HL-60 (cell line): ENCODE measurements at regions not wholly inside any gene's neighbourhood (a gene's known extent, or its start where the extent isn't known, plus 50 kb on each side); places are given as distances from the start of the nearest gene placed in this dataset.

ENCODE experiments used
- DNase-seq, 2 experiments: peaks; one replicate each; pipeline ENCODE4 v3.0.0-alpha.2; 2010 to 2020; ENCODE audit warnings: low read depth in 1 of 2, low spot score in 1 of 2
- H3K27ac ChIP-seq: fragments of 250-450 bp; sonication (Bioruptor Pico); replicated peaks from 2 replicates; pipeline ENCODE4 v1.5.1; 2020; ENCODE audit warnings: mild to moderate bottlenecking, moderate library complexity
- H3K27me3 ChIP-seq: fragments of 250-450 bp; sonication (Bioruptor Pico); 2 replicates; pipeline ENCODE4 v1.5.1; 2021; ENCODE audit warnings: mild to moderate bottlenecking, moderate library complexity; ENCODE audit not compliant: insufficient read depth, poor library complexity, severe bottlenecking
- H3K4me3 ChIP-seq: replicated peaks from 2 replicates; pipeline ENCODE4 v1.5.1; 2011; ENCODE audit warnings: mild to moderate bottlenecking, control low read depth, low read length; ENCODE audit not compliant: insufficient read depth
- GABPA ChIP-seq: IDR thresholded peaks from 2 replicates; pipeline ENCODE4 v1.6.1; 2012; ENCODE audit warnings: low read depth
- POLR2AphosphoS5 ChIP-seq: IDR thresholded peaks from 2 replicates; pipeline ENCODE4 v1.6.1; 2012; ENCODE audit warnings: low read depth
- SPI1 ChIP-seq: IDR thresholded peaks from 2 replicates; pipeline ENCODE4 v1.6.1; 2012; ENCODE audit warnings: low read depth, mild to moderate bottlenecking, borderline replicate concordance
- TF ChIP-seq, protein P1 (sequence below): IDR thresholded peaks from 2 replicates; pipeline ENCODE4 v1.6.1; 2012; ENCODE audit warnings: low read depth; ENCODE audit not compliant: insufficient replicate concordance
- TF ChIP-seq, protein P2 (sequence below): IDR thresholded peaks from one replicate; pipeline ENCODE4 v1.5.1; 2011; ENCODE audit warnings: low read length, control low read depth, inconsistent platforms; ENCODE audit not compliant: insufficient read depth

GRCh38 chr7:153509768-153510167 lies 542.4 kb upstream of the DPP6 start:
- TF ChIP-seq, protein P1, sequence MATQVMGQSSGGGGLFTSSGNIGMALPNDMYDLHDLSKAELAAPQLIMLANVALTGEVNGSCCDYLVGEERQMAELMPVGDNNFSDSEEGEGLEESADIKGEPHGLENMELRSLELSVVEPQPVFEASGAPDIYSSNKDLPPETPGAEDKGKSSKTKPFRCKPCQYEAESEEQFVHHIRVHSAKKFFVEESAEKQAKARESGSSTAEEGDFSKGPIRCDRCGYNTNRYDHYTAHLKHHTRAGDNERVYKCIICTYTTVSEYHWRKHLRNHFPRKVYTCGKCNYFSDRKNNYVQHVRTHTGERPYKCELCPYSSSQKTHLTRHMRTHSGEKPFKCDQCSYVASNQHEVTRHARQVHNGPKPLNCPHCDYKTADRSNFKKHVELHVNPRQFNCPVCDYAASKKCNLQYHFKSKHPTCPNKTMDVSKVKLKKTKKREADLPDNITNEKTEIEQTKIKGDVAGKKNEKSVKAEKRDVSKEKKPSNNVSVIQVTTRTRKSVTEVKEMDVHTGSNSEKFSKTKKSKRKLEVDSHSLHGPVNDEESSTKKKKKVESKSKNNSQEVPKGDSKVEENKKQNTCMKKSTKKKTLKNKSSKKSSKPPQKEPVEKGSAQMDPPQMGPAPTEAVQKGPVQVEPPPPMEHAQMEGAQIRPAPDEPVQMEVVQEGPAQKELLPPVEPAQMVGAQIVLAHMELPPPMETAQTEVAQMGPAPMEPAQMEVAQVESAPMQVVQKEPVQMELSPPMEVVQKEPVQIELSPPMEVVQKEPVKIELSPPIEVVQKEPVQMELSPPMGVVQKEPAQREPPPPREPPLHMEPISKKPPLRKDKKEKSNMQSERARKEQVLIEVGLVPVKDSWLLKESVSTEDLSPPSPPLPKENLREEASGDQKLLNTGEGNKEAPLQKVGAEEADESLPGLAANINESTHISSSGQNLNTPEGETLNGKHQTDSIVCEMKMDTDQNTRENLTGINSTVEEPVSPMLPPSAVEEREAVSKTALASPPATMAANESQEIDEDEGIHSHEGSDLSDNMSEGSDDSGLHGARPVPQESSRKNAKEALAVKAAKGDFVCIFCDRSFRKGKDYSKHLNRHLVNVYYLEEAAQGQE, result no peak
- TF ChIP-seq POLR2AphosphoS5, result no peak
- TF ChIP-seq SPI1, result no peak
- TF ChIP-seq, protein P2, sequence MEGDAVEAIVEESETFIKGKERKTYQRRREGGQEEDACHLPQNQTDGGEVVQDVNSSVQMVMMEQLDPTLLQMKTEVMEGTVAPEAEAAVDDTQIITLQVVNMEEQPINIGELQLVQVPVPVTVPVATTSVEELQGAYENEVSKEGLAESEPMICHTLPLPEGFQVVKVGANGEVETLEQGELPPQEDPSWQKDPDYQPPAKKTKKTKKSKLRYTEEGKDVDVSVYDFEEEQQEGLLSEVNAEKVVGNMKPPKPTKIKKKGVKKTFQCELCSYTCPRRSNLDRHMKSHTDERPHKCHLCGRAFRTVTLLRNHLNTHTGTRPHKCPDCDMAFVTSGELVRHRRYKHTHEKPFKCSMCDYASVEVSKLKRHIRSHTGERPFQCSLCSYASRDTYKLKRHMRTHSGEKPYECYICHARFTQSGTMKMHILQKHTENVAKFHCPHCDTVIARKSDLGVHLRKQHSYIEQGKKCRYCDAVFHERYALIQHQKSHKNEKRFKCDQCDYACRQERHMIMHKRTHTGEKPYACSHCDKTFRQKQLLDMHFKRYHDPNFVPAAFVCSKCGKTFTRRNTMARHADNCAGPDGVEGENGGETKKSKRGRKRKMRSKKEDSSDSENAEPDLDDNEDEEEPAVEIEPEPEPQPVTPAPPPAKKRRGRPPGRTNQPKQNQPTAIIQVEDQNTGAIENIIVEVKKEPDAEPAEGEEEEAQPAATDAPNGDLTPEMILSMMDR, result no peak
- no peak for TF ChIP-seq GABPA
- H3K27ac ChIP-seq, result no peak overlapping the region
- DNase-seq, result no peak
- no peaks in the 10 kb centered on the region for H3K27me3 ChIP-seq
- H3K4me3 ChIP-seq, result no peak overlapping the region

DNA sequence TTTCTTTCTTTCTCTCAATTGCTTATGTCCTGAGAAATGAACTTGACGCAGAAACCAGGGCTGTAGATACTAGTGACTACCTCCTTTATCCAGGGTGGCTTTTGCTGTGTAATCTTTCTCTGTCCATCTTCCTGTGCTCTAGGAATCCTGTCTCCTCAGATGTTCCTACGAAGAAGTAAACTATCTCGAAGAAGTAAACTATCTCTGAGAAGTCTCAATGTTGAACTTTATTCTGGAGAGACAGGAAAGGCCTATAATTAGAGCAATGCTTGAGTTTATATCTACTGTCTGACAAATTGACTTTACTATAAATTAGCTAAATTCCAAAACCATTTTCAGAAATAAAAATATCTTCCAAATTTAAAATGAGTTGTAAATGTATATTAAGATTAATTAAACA lies 541.5 kb upstream of the DPP6 start:
- DNase-seq, result no peak
- Histone ChIP-seq H3K27me3 (no peaks in the 10 kb centered on the region), H3K27ac (no peak overlapping the region), H3K4me3 (no peak overlapping the region)
- TF ChIP-seq SPI1, result no peak
- TF ChIP-seq GABPA, result no peak
- TF ChIP-seq, protein P2, result no peak
- TF ChIP-seq, protein P1, result no peak
- TF ChIP-seq POLR2AphosphoS5, result no peak

DNA sequence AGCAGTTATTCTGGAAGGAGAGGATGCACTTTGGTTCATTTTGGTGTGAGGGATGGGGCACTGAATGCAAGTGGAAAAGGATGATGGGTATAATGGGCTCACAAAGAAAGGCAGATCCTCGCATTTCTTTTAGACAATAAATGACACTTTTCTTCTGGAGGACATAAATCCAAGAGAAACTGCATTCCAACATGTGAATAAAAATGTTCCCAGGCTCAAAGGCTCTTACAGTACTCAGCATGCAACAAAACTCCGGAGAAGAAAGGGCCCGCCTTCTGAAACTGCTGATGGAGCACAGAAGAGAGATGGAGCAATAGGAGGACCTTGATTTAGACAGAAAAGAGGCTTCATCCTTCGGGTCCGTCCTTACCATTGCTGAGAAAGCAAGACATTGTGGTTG lies 538.2 kb upstream of the DPP6 start:
- TF ChIP-seq, protein P2, result no peak
- TF ChIP-seq GABPA (no peak), POLR2AphosphoS5 (no peak), SPI1 (no peak)
- TF ChIP-seq, protein P1, result no peak
- H3K4me3 ChIP-seq, result no peak overlapping the region
- DNase-seq, result no peak
- no peaks in the 10 kb centered on the region for H3K27me3 ChIP-seq
- no peak overlapping the region for H3K27ac ChIP-seq
